ENCODE measurements at regions not wholly inside any gene's neighbourhood (a gene's known extent, or its start where the extent isn't known, plus 50 kb on each side); places are given as distances from the start of the nearest gene placed in this dataset.
"Not testable (repeated sequence)": the region's sequence is repeated elsewhere in the genome, so short reads cannot be mapped to it uniquely, and the experiment has no call there.

- H3K9me3 Mint-ChIP-seq: peaks cover 5% of the 10 kb centered on the region
Observed at GRCh38 chr13:47687577-47687976, 313.5 kb downstream of the SUCLA2 start.

DNA sequence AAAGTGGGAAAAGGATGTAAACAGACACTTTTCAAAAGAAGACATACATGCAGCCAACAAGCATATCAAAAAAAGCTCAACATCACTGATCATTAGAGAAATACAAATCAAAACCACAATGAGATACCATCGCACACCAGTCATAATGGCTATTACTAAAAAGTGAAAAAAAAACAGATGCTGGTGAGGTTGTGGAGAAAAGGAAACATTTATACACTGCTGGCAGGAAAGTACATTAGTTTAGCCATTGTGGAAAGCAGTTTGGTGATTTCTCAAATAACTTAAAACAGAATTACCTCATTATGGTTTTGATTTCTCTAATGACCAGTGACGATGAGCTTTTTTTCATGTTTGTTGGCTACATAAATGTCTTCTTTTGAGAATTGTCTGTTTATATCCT is 315.9 kb downstream of the SUCLA2 start:
- not testable (repeated sequence) for H3K4me3 Mint-ChIP-seq; H3K4me1 Mint-ChIP-seq; H3K27ac Mint-ChIP-seq; H3K36me3 Mint-ChIP-seq (ENCODE audit: low read depth); H3K27me3 Mint-ChIP-seq (ENCODE audit: low read depth); H3K9me3 Mint-ChIP-seq

More at GRCh38 chr13:47687577-47687976, 313.5 kb downstream of the SUCLA2 start:
- Mint-ChIP-seq H3K27ac (no peak overlapping the region), H3K36me3 (ENCODE audit: low read depth) (no peaks in the 10 kb centered on the region), H3K27me3 (ENCODE audit: low read depth) (peaks cover 7% of the 10 kb centered on the region), H3K4me3 (no peak overlapping the region), H3K4me1 (no peaks in the 10 kb centered on the region)
- TF ChIP-seq CTCF (IDR thresholded peaks at IDR 0.05; ENCODE audit: unreplicated experiment in 3 of 3): no peak

DNA sequence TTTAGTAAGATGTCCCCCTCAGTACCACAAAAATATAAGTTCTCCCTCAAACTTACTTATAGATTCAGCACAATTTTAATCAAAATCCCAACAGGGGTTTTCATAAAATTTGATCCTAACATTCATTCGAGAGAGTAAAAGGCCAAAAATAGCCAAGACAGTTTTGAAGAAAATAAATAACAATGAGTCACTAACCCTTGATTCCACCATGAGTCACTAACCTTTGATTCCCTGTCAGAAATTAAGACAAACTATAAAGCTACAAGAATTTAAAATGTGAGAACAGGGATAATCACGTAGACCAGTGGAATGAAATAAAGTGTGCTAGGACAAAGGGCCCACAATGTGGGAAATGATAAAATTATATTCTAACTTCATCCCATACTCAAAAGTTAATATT is 320.3 kb downstream of the SUCLA2 start:
- no peak for TF ChIP-seq CTCF (IDR thresholded peaks at IDR 0.05; ENCODE audit: unreplicated experiment in 3 of 3)
- no peaks in the 10 kb centered on the region for H3K4me1 Mint-ChIP-seq
- H3K9me3 Mint-ChIP-seq: peaks cover 5% of the 10 kb centered on the region
- H3K4me3 Mint-ChIP-seq: no peak overlapping the region
- no peaks in the 10 kb centered on the region for H3K36me3 Mint-ChIP-seq (ENCODE audit: low read depth)
- no peak overlapping the region for H3K27ac Mint-ChIP-seq
- H3K27me3 Mint-ChIP-seq (ENCODE audit: low read depth): peaks cover 2% of the 10 kb centered on the region

GRCh38 chr13:47679401-47679800 is 321.7 kb downstream of the SUCLA2 start:
- Mint-ChIP-seq H3K4me1 (no peaks in the 10 kb centered on the region), H3K27ac (no peak overlapping the region), H3K27me3 (ENCODE audit: low read depth) (no peaks in the 10 kb centered on the region), H3K9me3 (peaks cover 2% of the 10 kb centered on the region), H3K36me3 (ENCODE audit: low read depth) (no peaks in the 10 kb centered on the region), H3K4me3 (no peak overlapping the region)
- TF ChIP-seq CTCF (IDR thresholded peaks at IDR 0.05; ENCODE audit: unreplicated experiment in 3 of 3): no peak

- Mint-ChIP-seq H3K4me1 (no peaks in the 10 kb centered on the region), H3K4me3 (no peak overlapping the region), H3K27ac (no peak overlapping the region), H3K9me3 (no peaks in the 10 kb centered on the region), H3K36me3 (ENCODE audit: low read depth) (no peaks in the 10 kb centered on the region), H3K27me3 (ENCODE audit: low read depth) (no peaks in the 10 kb centered on the region)
- no peak for TF ChIP-seq CTCF (IDR thresholded peaks at IDR 0.05; ENCODE audit: unreplicated experiment in 3 of 3)
Observed at GRCh38 chr13:47678201-47678968, 322.7 kb downstream of the SUCLA2 start.

- H3K4me3 Mint-ChIP-seq: no peak overlapping the region
Observed at GRCh38 chr13:47675871-47676270, 325.2 kb downstream of the SUCLA2 start.

More at GRCh38 chr13:47675871-47676270, 325.2 kb downstream of the SUCLA2 start:
- H3K9me3 Mint-ChIP-seq: no peaks in the 10 kb centered on the region
- no peaks in the 10 kb centered on the region for H3K36me3 Mint-ChIP-seq (ENCODE audit: low read depth)
- no peaks in the 10 kb centered on the region for H3K27me3 Mint-ChIP-seq (ENCODE audit: low read depth)
- TF ChIP-seq CTCF (IDR thresholded peaks at IDR 0.05; ENCODE audit: unreplicated experiment in 3 of 3): no peak
- H3K4me1 Mint-ChIP-seq: peaks cover 9% of the 10 kb centered on the region
- H3K27ac Mint-ChIP-seq: no peak overlapping the region

All from nephron (organoid).